HUES48 (cell line): ENCODE measurements at regions not wholly inside any gene's neighbourhood (a gene's known extent, or its start where the extent isn't known, plus 50 kb on each side); places are given as distances from the start of the nearest gene placed in this dataset.
"Not testable (repeated sequence)": the region's sequence is repeated elsewhere in the genome, so short reads cannot be mapped to it uniquely, and the experiment has no call there.

Source experiments
- H3K27ac ChIP-seq: one replicate; pipeline ENCODE4 v1.7.0; 2013; ENCODE audit warnings: low read depth, low read length, inconsistent platforms
- H3K27me3 ChIP-seq: 2 replicates; pipeline ENCODE4 v1.6.1; 2013; ENCODE audit warnings: mild to moderate bottlenecking, low read length; ENCODE audit not compliant: control insufficient read depth, insufficient read depth
- H3K36me3 ChIP-seq: 2 replicates; pipeline ENCODE4 v1.6.1; 2013; ENCODE audit warnings: low read length; ENCODE audit not compliant: control insufficient read depth, insufficient read depth
- H3K4me1 ChIP-seq: 2 replicates; pipeline ENCODE4 v1.6.1; 2013; ENCODE audit warnings: mild to moderate bottlenecking, low read length; ENCODE audit not compliant: control insufficient read depth, insufficient read depth
- H3K4me3 ChIP-seq: 2 replicates; pipeline ENCODE4 v1.5.1; 2013; ENCODE audit warnings: mild to moderate bottlenecking, low read depth, low read length
- H3K9ac ChIP-seq: 2 replicates; pipeline ENCODE4 v1.6.1; 2013; ENCODE audit warnings: mild to moderate bottlenecking, low read depth, low read length, moderate library complexity
- H3K9me3 ChIP-seq: 2 replicates; pipeline ENCODE4 v1.6.1; 2013; ENCODE audit warnings: low read length; ENCODE audit not compliant: control insufficient read depth, insufficient read depth

GRCh38 chr12:58009405-58010195, 68.2 kb downstream of the ATP23 start:
- Histone ChIP-seq H3K9ac (no peak overlapping the region), H3K9me3 (no peaks in the 10 kb centered on the region), H3K4me1 (no peaks in the 10 kb centered on the region), H3K36me3 (no peaks in the 10 kb centered on the region), H3K27me3 (no peaks in the 10 kb centered on the region), H3K27ac (no peak overlapping the region), H3K4me3 (no peak overlapping the region)

GRCh38 chr12:58011676-58012075, 70.3 kb downstream of the ATP23 start:
- no peaks in the 10 kb centered on the region for H3K27me3 ChIP-seq
- H3K4me1 ChIP-seq: no peaks in the 10 kb centered on the region
- no peak overlapping the region for H3K27ac ChIP-seq
- H3K9me3 ChIP-seq: no peaks in the 10 kb centered on the region
- H3K9ac ChIP-seq: no peak overlapping the region
- no peaks in the 10 kb centered on the region for H3K36me3 ChIP-seq
- H3K4me3 ChIP-seq: no peak overlapping the region

- H3K4me3 ChIP-seq, H3K27me3 ChIP-seq, H3K36me3 ChIP-seq, H3K4me1 ChIP-seq, H3K9ac ChIP-seq, H3K27ac ChIP-seq: not testable (repeated sequence)
- peaks cover 22% of the 10 kb centered on the region for H3K9me3 ChIP-seq
Measured at GRCh38 chr12:58022379-58023020, 81.1 kb downstream of the ATP23 start.

- H3K9me3 ChIP-seq: peaks cover 22% of the 10 kb centered on the region
- no peak overlapping the region for H3K4me3 ChIP-seq
- no peak overlapping the region for H3K9ac ChIP-seq
- H3K27me3 ChIP-seq: no peaks in the 10 kb centered on the region
- H3K36me3 ChIP-seq: no peaks in the 10 kb centered on the region
- peak overlapping the region; percentile 73 for H3K27ac ChIP-seq
- H3K4me1 ChIP-seq: no peaks in the 10 kb centered on the region
Measured at GRCh38 chr12:58025431-58025830, 84.1 kb downstream of the ATP23 start.

- H3K27ac ChIP-seq: no peak overlapping the region
- peaks cover 25% of the 10 kb centered on the region for H3K9me3 ChIP-seq
- no peak overlapping the region for H3K9ac ChIP-seq
- no peaks in the 10 kb centered on the region for H3K4me1 ChIP-seq
- no peaks in the 10 kb centered on the region for H3K27me3 ChIP-seq
- H3K4me3 ChIP-seq: no peak overlapping the region
- no peaks in the 10 kb centered on the region for H3K36me3 ChIP-seq
Measured at GRCh38 chr12:58026426-58026825, 85.1 kb downstream of the ATP23 start.

- Histone ChIP-seq H3K4me3 (no peak overlapping the region), H3K27me3 (no peaks in the 10 kb centered on the region), H3K27ac (no peak overlapping the region), H3K9me3 (peaks cover 25% of the 10 kb centered on the region), H3K36me3 (no peaks in the 10 kb centered on the region), H3K4me1 (no peaks in the 10 kb centered on the region), H3K9ac (no peak overlapping the region)
Measured at GRCh38 chr12:58026897-58027891, 85.8 kb downstream of the ATP23 start.

GRCh38 chr12:58028294-58028693, 86.9 kb downstream of the ATP23 start:
- Histone ChIP-seq H3K36me3 (no peaks in the 10 kb centered on the region), H3K27me3 (no peaks in the 10 kb centered on the region), H3K4me1 (no peaks in the 10 kb centered on the region), H3K4me3 (no peak overlapping the region), H3K27ac (no peak overlapping the region), H3K9me3 (peaks cover 21% of the 10 kb centered on the region), H3K9ac (no peak overlapping the region)

GRCh38 chr12:58029260-58029659, 87.9 kb downstream of the ATP23 start:
- Histone ChIP-seq H3K27me3 (no peaks in the 10 kb centered on the region), H3K27ac (no peak overlapping the region), H3K9me3 (peaks cover 26% of the 10 kb centered on the region), H3K4me1 (no peaks in the 10 kb centered on the region), H3K4me3 (no peak overlapping the region), H3K9ac (no peak overlapping the region), H3K36me3 (no peaks in the 10 kb centered on the region)

GRCh38 chr12:58030566-58031279, 89.4 kb downstream of the ATP23 start:
- Histone ChIP-seq H3K27ac (no peak overlapping the region), H3K4me3 (no peak overlapping the region), H3K4me1 (no peaks in the 10 kb centered on the region), H3K9ac (no peak overlapping the region), H3K27me3 (no peaks in the 10 kb centered on the region), H3K36me3 (no peaks in the 10 kb centered on the region), H3K9me3 (peaks cover 31% of the 10 kb centered on the region)

- no peak overlapping the region for H3K9ac ChIP-seq
- H3K9me3 ChIP-seq: peaks cover 39% of the 10 kb centered on the region
- no peak overlapping the region for H3K27ac ChIP-seq
- H3K4me3 ChIP-seq: no peak overlapping the region
- H3K4me1 ChIP-seq: no peaks in the 10 kb centered on the region
- H3K27me3 ChIP-seq: no peaks in the 10 kb centered on the region
- H3K36me3 ChIP-seq: no peaks in the 10 kb centered on the region
Measured at GRCh38 chr12:58032156-58032555, 90.8 kb downstream of the ATP23 start.
